PC-9 (cell line): ENCODE measurements at regions not wholly inside any gene's neighbourhood (a gene's known extent, or its start where the extent isn't known, plus 50 kb on each side); places are given as distances from the start of the nearest gene placed in this dataset.
"Not testable (repeated sequence)": the region's sequence is repeated elsewhere in the genome, so short reads cannot be mapped to it uniquely, and the experiment has no call there.

Source experiments
- BruUV-seq: library from RNA; stranded (reverse); fragments of 400-500 nt; replicated peaks from 2 replicates; lab custom pipeline; 2021; lab: Mats Ljungman, UMichigan
- CTCF ChIA-PET: fragments of 300-600 bp; sonication (Branson Sonifier 250); formaldehyde crosslinking; loops from one replicate; lab custom pipeline; 2022; ENCODE audit warnings: antibody characterized with exemption; lab: Charles Lee
- POLR2A ChIA-PET: fragments of 300-600 bp; sonication (Branson Sonifier 250); formaldehyde crosslinking; loops from one replicate; lab custom pipeline; 2022; ENCODE audit warnings: antibody characterized with exemption; ENCODE audit not compliant: unreplicated experiment; lab: Charles Lee
- DNase-seq, 2 experiments: peaks; one replicate each; pipeline versions ENCODE4 v3.0.0 to v3.0.0-alpha.2; 2015 to 2022; ENCODE audit warnings: mixed read lengths in 1 of 2
- H2AFZ ChIP-seq: fragments of 200-600 bp; sonication (generic); 2 replicates; pipeline ENCODE4 v1.8.1; 2017; ENCODE audit warnings: antibody characterized with exemption
- H3F3A ChIP-seq: fragments of 200-600 bp; sonication (generic); 2 replicates; pipeline ENCODE4 v1.8.1; 2017; ENCODE audit warnings: antibody characterized with exemption, mild to moderate bottlenecking, low read depth; ENCODE audit not compliant: insufficient read depth
- H3K27ac ChIP-seq: fragments of 200-600 bp; sonication (generic); 2 replicates; pipeline ENCODE4 v1.6.1; 2016; ENCODE audit warnings: mixed run types
- H3K27me3 ChIP-seq: fragments of 200-600 bp; sonication (generic); 2 replicates; pipeline ENCODE4 v1.6.1; 2016; ENCODE audit warnings: low read depth, mixed run types; ENCODE audit not compliant: insufficient read depth
- H3K36me3 ChIP-seq: fragments of 200-600 bp; sonication (generic); 2 replicates; pipeline ENCODE4 v1.6.1; 2016; ENCODE audit warnings: low read depth, mixed run types
- H3K4me1 ChIP-seq: fragments of 200-600 bp; sonication (generic); replicated peaks from 2 replicates; pipeline ENCODE4 v1.6.1; 2016; ENCODE audit warnings: mixed run types; ENCODE audit not compliant: insufficient read depth
- H3K4me2 ChIP-seq: fragments of 200-600 bp; sonication (generic); 2 replicates; pipeline ENCODE4 v1.6.1; 2017; ENCODE audit warnings: mixed run types
- H3K4me3 ChIP-seq: fragments of 200-600 bp; sonication (generic); 2 replicates; pipeline ENCODE4 v1.6.1; 2016; ENCODE audit warnings: mixed run types
- H3K79me2 ChIP-seq: fragments of 200-600 bp; sonication (generic); 2 replicates; pipeline ENCODE4 v1.6.1; 2017; ENCODE audit warnings: low read depth, mixed run types
- H3K9me2 ChIP-seq: fragments of 200-600 bp; sonication (generic); 2 replicates; pipeline ENCODE4 v1.8.1; 2017; ENCODE audit warnings: mild to moderate bottlenecking; ENCODE audit not compliant: insufficient read depth
- H3K9me3 ChIP-seq: fragments of 200-600 bp; sonication (generic); 2 replicates; pipeline ENCODE4 v1.8.1; 2016; ENCODE audit warnings: low read depth; ENCODE audit not compliant: insufficient read depth
- H4K20me1 ChIP-seq: fragments of 200-600 bp; sonication (generic); 2 replicates; pipeline ENCODE4 v1.8.1; 2017; ENCODE audit not compliant: insufficient read depth
- CTCF ChIP-seq: fragments of 200-600 bp; sonication (generic); conservative IDR thresholded peaks from 2 replicates; pipeline ENCODE4 v1.6.1; 2017; ENCODE audit warnings: mixed run types, antibody characterized with exemption, mild to moderate bottlenecking, moderate library complexity
- EZH2 ChIP-seq: fragments of 200-600 bp; sonication (generic); IDR thresholded peaks from 2 replicates; pipeline ENCODE4 v1.8.0; 2017; ENCODE audit warnings: antibody characterized with exemption, low read depth
- intact Hi-C: fragments of 100-400 bp; cut with micrococcal nuclease; formaldehyde crosslinking; loops from one replicate; pipeline ENCODE4 v1.10.0; 2022; ENCODE audit not compliant: unreplicated experiment

GRCh38 chr3:44028-44676, 152.4 kb upstream of the CHL1 start:
- intact Hi-C loops = no loop called here
- Histone ChIP-seq H3K9me3 (no peaks in the 10 kb centered on the region), H3K9me2 (no peaks in the 10 kb centered on the region), H3K36me3 (no peaks in the 10 kb centered on the region), H4K20me1 (no peaks in the 10 kb centered on the region), H3K4me2 (no peak overlapping the region), H3K4me3 (no peak overlapping the region), H3K79me2 (no peaks in the 10 kb centered on the region), H3K27me3 (no peaks in the 10 kb centered on the region), H3F3A (no peaks in the 10 kb centered on the region), H3K27ac (no peak overlapping the region), H3K4me1 (no peaks in the 10 kb centered on the region), H2AFZ (no peak overlapping the region)
- CTCF ChIA-PET = no interaction called here
- no TSS peak for BruUV-seq
- TF ChIP-seq CTCF = no peak
- no peak for TF ChIP-seq EZH2
- DNase-seq = no peak
- POLR2A ChIA-PET = no interaction called here

GRCh38 chr3:44941-45340, 151.6 kb upstream of the CHL1 start:
- CTCF ChIA-PET, DNase-seq, POLR2A ChIA-PET, H3K27me3 ChIP-seq, BruUV-seq, H3K4me1 ChIP-seq, H3K4me3 ChIP-seq, H3K9me3 ChIP-seq, H4K20me1 ChIP-seq, H3K4me2 ChIP-seq, H3K36me3 ChIP-seq, H3F3A ChIP-seq, H3K27ac ChIP-seq, H2AFZ ChIP-seq, H3K79me2 ChIP-seq, intact Hi-C loops, H3K9me2 ChIP-seq: not testable (repeated sequence)

DNA sequence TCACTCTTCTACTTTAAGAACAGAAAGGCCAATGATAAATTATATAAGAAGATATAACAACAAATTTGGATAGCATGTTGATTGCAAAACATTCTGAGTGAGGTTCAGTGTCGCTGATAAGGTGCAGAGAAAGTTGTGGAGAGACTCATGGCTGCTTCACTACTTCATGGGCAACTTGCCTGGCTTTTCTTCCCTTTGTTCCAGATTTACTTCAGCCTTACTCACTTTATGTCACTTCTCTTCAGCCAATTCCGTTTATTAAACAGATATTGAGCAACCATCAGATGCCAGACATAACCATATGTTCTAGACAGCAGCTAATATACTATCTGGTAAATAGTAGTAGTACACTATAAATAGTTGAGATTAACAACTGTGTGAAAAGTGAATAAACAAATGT, 150.0 kb upstream of the CHL1 start:
- no peaks in the 10 kb centered on the region for H3K79me2 ChIP-seq
- no peaks in the 10 kb centered on the region for H3K9me2 ChIP-seq
- H3K4me2 ChIP-seq = no peak overlapping the region
- no TSS peak for BruUV-seq
- CTCF ChIA-PET = no interaction called here
- H3K9me3 ChIP-seq = no peaks in the 10 kb centered on the region
- no peak for DNase-seq
- intact Hi-C loops = no loop called here
- no peak overlapping the region for H3K27ac ChIP-seq
- H2AFZ ChIP-seq = no peak overlapping the region
- no peaks in the 10 kb centered on the region for H4K20me1 ChIP-seq
- no peaks in the 10 kb centered on the region for H3K4me1 ChIP-seq
- POLR2A ChIA-PET = no interaction called here
- TF ChIP-seq EZH2 (no peak), CTCF (no peak)
- no peaks in the 10 kb centered on the region for H3F3A ChIP-seq
- no peaks in the 10 kb centered on the region for H3K36me3 ChIP-seq
- H3K27me3 ChIP-seq = no peaks in the 10 kb centered on the region
- no peak overlapping the region for H3K4me3 ChIP-seq

GRCh38 chr3:53441-53840, 143.1 kb upstream of the CHL1 start:
- H3K79me2 ChIP-seq, CTCF ChIA-PET, H3K27ac ChIP-seq, H3K4me3 ChIP-seq, H3K27me3 ChIP-seq, H3F3A ChIP-seq, H3K4me2 ChIP-seq, H3K4me1 ChIP-seq, BruUV-seq, H2AFZ ChIP-seq, intact Hi-C loops, H3K9me2 ChIP-seq, H3K36me3 ChIP-seq, POLR2A ChIA-PET, DNase-seq, H4K20me1 ChIP-seq, H3K9me3 ChIP-seq: not testable (repeated sequence)
